ENCODE measurements at regions not wholly inside any gene's neighbourhood (a gene's known extent, or its start where the extent isn't known, plus 50 kb on each side); places are given as distances from the start of the nearest gene placed in this dataset.
A peak's percentile ranks its signal among the peaks of the same experiment; 100 is the strongest.

DNA sequence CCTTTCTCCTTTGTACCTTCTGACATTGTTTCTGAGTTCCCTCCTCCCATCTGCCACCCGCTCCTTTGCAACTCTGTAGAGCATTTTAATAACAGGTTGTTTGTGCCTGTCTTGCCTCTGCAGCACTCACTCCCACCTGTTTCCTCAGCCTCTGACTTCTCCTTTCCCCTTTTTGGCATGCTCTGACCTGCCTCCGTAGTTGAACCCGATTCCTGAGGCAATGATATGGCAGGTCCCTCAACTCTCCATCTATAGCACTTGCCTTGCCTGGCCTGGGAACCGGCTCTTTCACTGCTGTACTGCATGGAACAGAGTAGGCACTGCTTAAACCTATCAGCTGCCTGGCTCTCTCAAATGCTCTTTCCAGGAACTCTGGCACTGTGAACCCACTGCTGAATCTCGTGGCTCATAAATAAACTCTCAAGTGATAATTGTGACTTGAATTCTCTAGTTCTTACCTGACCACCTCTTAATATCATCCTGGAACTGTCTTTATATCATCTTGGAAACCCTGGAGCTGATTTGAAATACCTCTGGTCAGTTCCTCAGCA lies 50.3 kb downstream of the UTRN start:
- WGBS, 2 donors: 40 to 47% methylated on average over 5 of the region's 5 CpGs
- H3K27ac ChIP-seq (ENCODE audit: low read depth in 2 of 2, low read length in 1 of 2): peak overlapping the region in 1 of 2 donors; percentile 37
- no peaks in the 10 kb centered on the region for H3K27me3 ChIP-seq (ENCODE audit: control insufficient read depth in 1 of 2, insufficient read depth in 2 of 2, low read length in 2 of 2)
- H3K9me3 ChIP-seq (ENCODE audit: control insufficient read depth in 2 of 2, insufficient read depth in 1 of 2, low read depth in 1 of 2, low read length in 1 of 2): no peaks in the 10 kb centered on the region
- H3K4me1 ChIP-seq (ENCODE audit: control insufficient read depth in 2 of 2, insufficient read depth in 2 of 2, low read length in 1 of 2): peaks cover 4 to 17% of the 10 kb centered on the region in 2 donors
- no peak overlapping the region for H3K4me3 ChIP-seq (ENCODE audit: low read depth in 1 of 2, low read length in 2 of 2)
- no peaks in the 10 kb centered on the region for H3K36me3 ChIP-seq (ENCODE audit: control insufficient read depth in 2 of 2, insufficient read depth in 2 of 2, low read length in 1 of 2)

DNA sequence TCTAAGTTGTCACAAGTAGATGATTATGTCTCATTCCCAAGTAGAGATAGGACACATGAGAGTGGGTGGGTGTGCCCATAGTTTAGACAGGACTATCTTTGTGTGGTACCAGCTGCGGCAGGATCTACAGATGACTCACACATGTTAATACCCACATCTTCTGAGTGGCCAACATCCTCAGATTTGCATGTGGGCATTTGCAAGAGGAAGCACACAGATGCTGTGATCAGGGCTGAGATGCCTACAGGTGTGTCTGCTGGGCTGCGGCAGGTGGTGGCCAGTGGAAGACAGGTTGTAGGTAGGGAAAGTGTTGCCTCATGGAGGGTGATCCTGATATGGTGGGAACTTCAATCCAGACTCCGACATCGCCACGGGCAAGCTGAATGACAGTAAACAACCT lies 50.8 kb downstream of the UTRN start:
- H3K27ac ChIP-seq (ENCODE audit: low read depth in 2 of 2, low read length in 1 of 2): no peak overlapping the region
- H3K4me3 ChIP-seq (ENCODE audit: low read depth in 1 of 2, low read length in 2 of 2): no peak overlapping the region
- no peaks in the 10 kb centered on the region for H3K9me3 ChIP-seq (ENCODE audit: control insufficient read depth in 2 of 2, insufficient read depth in 1 of 2, low read depth in 1 of 2, low read length in 1 of 2)
- H3K4me1 ChIP-seq (ENCODE audit: control insufficient read depth in 2 of 2, insufficient read depth in 2 of 2, low read length in 1 of 2): peaks cover 4 to 17% of the 10 kb centered on the region in 2 donors
- H3K36me3 ChIP-seq (ENCODE audit: control insufficient read depth in 2 of 2, insufficient read depth in 2 of 2, low read length in 1 of 2): no peaks in the 10 kb centered on the region
- no peaks in the 10 kb centered on the region for H3K27me3 ChIP-seq (ENCODE audit: control insufficient read depth in 1 of 2, insufficient read depth in 2 of 2, low read length in 2 of 2)
- WGBS, 2 donors: 62 to 82% methylated on average over 5 of the region's 5 CpGs

DNA sequence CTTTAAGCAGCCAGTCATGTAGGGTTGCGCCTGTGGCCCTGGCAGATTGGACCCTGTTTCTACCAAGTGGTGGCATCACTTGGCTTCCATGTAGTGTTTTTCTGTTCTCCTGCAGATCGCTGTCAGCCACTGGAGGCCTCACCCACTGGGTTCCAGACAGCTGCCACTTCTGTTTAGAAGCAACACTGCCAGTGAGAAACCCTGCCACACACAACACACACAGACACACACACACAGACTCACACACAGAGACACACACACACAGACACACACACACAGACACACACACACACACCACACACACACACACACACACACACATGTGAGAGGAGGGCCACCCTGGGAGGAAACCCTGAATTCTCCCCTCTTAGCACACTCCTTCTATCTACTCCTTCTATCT lies 51.8 kb downstream of the UTRN start:
- Histone ChIP-seq H3K4me1 (ENCODE audit: control insufficient read depth in 2 of 2, insufficient read depth in 2 of 2, low read length in 1 of 2) (peaks cover 4 to 17% of the 10 kb centered on the region in 2 donors), H3K27ac (ENCODE audit: low read depth in 2 of 2, low read length in 1 of 2) (no peak overlapping the region), H3K36me3 (ENCODE audit: control insufficient read depth in 2 of 2, insufficient read depth in 2 of 2, low read length in 1 of 2) (no peaks in the 10 kb centered on the region), H3K9me3 (ENCODE audit: control insufficient read depth in 2 of 2, insufficient read depth in 1 of 2, low read depth in 1 of 2, low read length in 1 of 2) (no peaks in the 10 kb centered on the region), H3K27me3 (ENCODE audit: control insufficient read depth in 1 of 2, insufficient read depth in 2 of 2, low read length in 2 of 2) (no peaks in the 10 kb centered on the region), H3K4me3 (ENCODE audit: low read depth in 1 of 2, low read length in 2 of 2) (no peak overlapping the region)
- WGBS, 2 donors: 93 to 95% methylated on average over 2 of the region's 2 CpGs

DNA sequence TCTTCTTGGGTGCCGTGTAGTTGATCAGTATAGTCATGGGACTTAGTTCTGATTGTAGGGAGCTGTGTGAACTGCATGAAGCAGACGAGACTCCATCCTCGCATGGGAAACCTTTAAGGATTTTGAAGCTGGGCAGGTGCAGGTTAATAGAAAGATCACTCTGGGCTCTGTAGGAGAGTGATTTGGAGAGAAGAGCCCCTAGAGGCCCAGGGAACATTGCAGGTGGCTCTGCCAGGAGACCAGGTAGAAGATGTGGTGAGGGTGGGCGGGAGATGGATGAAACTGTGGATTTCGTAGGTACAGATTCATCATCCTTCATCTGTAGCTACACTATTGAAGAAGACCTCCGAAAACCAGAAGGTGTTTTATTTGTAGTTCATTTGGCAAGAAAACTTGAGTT lies 53.3 kb downstream of the UTRN start:
- H3K27me3 ChIP-seq (ENCODE audit: control insufficient read depth in 1 of 2, insufficient read depth in 2 of 2, low read length in 2 of 2): no peaks in the 10 kb centered on the region
- H3K4me1 ChIP-seq (ENCODE audit: control insufficient read depth in 2 of 2, insufficient read depth in 2 of 2, low read length in 1 of 2): peaks cover 4 to 15% of the 10 kb centered on the region in 2 donors
- no peak overlapping the region for H3K27ac ChIP-seq (ENCODE audit: low read depth in 2 of 2, low read length in 1 of 2)
- H3K36me3 ChIP-seq (ENCODE audit: control insufficient read depth in 2 of 2, insufficient read depth in 2 of 2, low read length in 1 of 2): no peaks in the 10 kb centered on the region
- 92 to 95% methylated on average over 6 of the region's 6 CpGs for WGBS, 2 donors
- H3K4me3 ChIP-seq (ENCODE audit: low read depth in 1 of 2, low read length in 2 of 2): no peak overlapping the region
- H3K9me3 ChIP-seq (ENCODE audit: control insufficient read depth in 2 of 2, insufficient read depth in 1 of 2, low read depth in 1 of 2, low read length in 1 of 2): no peaks in the 10 kb centered on the region

DNA sequence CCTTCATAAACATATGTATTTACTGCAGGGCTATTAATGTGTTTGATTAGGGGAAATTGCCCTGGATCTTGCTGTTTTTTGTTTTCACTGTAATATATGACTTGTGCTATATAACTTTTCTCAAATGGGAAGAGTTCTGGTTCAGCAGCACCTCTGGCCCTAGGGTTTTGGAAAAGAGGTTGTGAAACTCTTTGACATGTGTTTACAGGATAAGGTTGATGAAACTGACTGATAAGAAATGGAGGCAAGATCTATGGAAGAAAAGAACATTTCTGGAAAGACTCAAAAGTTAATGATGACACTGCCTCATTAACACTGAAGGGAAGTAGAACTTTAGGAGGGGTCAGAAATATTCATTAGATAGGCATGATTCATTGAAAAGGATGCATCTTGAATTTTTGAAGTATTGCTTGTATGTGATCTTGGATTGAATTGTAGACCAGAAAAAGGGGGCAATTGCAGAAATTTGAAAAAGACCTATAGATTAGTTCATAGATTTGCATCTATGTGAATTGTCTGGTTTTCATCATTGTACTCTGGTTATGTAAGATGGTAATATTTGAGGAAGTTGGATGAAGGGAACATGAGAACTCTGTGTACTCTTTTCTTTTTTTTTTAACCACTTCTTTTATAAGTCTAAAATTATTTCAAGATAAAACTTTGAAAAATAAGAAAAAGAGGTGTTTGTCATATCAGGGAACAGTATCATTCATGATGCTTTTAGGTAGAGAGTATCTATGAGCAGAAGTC lies 54.0 kb downstream of the UTRN start:
- no peaks in the 10 kb centered on the region for H3K27me3 ChIP-seq (ENCODE audit: control insufficient read depth in 1 of 2, insufficient read depth in 2 of 2, low read length in 2 of 2)
- no peak overlapping the region for H3K4me3 ChIP-seq (ENCODE audit: low read depth in 1 of 2, low read length in 2 of 2)
- H3K9me3 ChIP-seq (ENCODE audit: control insufficient read depth in 2 of 2, insufficient read depth in 1 of 2, low read depth in 1 of 2, low read length in 1 of 2): no peaks in the 10 kb centered on the region
- H3K4me1 ChIP-seq (ENCODE audit: control insufficient read depth in 2 of 2, insufficient read depth in 2 of 2, low read length in 1 of 2): peaks cover 4 to 15% of the 10 kb centered on the region in 2 donors
- H3K27ac ChIP-seq (ENCODE audit: low read depth in 2 of 2, low read length in 1 of 2): no peak overlapping the region
- no peaks in the 10 kb centered on the region for H3K36me3 ChIP-seq (ENCODE audit: control insufficient read depth in 2 of 2, insufficient read depth in 2 of 2, low read length in 1 of 2)

DNA sequence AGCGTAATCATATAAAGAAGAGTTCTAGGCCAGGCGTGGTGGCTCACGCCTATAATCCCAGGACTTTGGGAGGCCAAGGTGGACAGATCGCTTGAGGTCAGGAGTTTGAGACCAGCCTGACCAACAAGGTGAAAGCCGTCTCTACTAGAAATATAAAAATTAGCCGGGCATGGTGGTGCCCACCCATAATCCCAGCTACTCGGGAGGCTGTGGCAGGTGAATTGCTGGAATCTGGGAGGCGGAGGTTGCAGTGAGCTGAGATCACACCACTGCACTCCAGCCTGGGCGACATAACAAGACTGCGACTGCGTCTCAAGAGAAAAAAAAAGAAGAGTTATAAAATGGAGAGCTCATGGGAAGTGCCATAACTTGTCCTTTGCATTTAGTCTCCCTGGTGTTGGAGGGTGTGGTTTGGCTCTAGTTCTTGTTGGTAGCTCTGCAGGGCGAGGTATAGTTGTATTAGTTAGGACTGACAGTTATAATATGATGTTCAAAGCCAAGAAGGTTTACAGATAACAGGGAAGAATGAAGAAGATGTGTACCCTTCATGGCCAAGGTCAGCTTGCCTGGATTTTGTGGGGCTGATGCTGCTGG lies 54.8 kb downstream of the UTRN start:
- Histone ChIP-seq H3K9me3 (ENCODE audit: control insufficient read depth in 2 of 2, insufficient read depth in 1 of 2, low read depth in 1 of 2, low read length in 1 of 2) (no peaks in the 10 kb centered on the region), H3K27ac (ENCODE audit: low read depth in 2 of 2, low read length in 1 of 2) (peak overlapping the region; percentile 11 to 45), H3K4me1 (ENCODE audit: control insufficient read depth in 2 of 2, insufficient read depth in 2 of 2, low read length in 1 of 2) (peaks cover 4 to 13% of the 10 kb centered on the region in 2 donors), H3K36me3 (ENCODE audit: control insufficient read depth in 2 of 2, insufficient read depth in 2 of 2, low read length in 1 of 2) (no peaks in the 10 kb centered on the region), H3K27me3 (ENCODE audit: control insufficient read depth in 1 of 2, insufficient read depth in 2 of 2, low read length in 2 of 2) (no peaks in the 10 kb centered on the region), H3K4me3 (ENCODE audit: low read depth in 1 of 2, low read length in 2 of 2) (no peak overlapping the region)
- 78 to 80% methylated on average over 12 of the region's 12 CpGs for WGBS, 2 donors

DNA sequence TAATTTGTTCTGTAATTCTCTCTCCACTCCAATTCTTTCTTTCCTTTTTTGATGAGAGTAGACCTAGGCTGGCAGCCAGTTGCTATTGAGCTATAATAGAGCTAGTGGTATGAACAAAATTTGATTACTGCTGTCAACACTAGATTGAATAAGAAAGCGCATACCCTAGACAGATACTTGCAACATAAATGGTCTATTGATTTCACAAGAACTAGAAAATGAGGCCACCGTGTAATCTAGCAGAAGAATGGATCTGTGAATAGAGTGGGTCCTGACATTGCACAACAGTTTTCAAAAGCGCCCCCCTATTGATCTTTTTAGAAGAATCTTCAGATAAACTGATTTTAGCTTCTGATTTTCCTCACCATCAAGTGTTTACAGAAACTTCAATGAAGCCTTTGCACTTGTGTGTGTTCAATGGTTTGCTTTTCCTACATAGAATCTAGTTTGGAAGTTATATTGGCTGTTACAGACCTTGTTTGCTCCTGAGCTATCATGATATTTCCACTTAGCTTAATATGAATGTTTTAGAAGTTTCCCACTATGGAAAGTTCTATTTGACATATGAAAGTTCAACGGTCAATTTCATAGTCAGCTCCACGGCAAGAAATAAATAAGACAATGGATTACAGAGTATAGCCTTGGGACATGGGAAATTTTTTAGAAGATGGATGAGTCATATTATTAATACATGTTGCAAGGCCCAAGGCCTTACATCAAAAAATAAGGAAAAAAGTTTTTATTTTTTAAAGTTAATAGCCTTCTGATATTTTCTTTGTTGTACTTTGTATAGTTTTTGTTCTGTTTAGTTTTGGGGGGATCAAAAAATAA lies 55.6 kb downstream of the UTRN start:
- Histone ChIP-seq H3K4me1 (ENCODE audit: control insufficient read depth in 2 of 2, insufficient read depth in 2 of 2, low read length in 1 of 2) (peaks cover 0 to 9% of the 10 kb centered on the region in 2 donors), H3K27me3 (ENCODE audit: control insufficient read depth in 1 of 2, insufficient read depth in 2 of 2, low read length in 2 of 2) (no peaks in the 10 kb centered on the region)

DNA sequence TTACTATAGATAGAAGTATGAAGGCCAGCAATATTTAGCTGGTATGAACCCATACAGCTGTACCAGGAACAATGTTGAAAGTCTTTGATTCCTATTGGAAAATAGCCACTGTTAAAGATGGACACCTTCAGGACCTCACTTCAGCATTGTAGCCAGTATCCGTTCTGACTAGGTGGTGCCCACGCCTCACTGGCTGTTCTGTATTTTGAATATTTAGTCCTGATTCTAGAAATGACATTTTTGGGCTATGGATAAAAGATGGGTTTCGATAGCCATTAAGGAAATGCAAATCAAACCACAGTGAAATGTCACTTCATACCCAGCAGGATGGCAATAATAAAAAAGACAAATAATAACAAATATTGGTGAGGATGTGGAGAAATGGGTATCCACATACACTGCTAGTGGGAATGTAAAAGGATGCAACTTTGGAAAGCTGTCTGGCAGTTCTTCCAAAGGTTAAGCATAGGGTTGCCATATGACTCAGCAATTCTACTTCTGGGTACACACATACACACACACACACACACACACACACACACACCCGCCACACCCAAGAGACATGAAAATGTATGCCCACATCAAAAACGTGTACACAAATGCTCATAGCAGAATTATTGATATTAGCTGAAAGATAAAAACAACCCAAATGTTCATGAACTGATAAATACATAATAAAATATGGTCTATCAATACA lies 56.8 kb downstream of the UTRN start:
- peaks cover under 1 to 2% of the 10 kb centered on the region in 2 donors for H3K4me1 ChIP-seq (ENCODE audit: control insufficient read depth in 2 of 2, insufficient read depth in 2 of 2, low read length in 1 of 2)
- H3K36me3 ChIP-seq (ENCODE audit: control insufficient read depth in 2 of 2, insufficient read depth in 2 of 2, low read length in 1 of 2): no peaks in the 10 kb centered on the region
- WGBS, 2 donors: 62 to 78% methylated on average over 5 of the region's 5 CpGs
- H3K9me3 ChIP-seq (ENCODE audit: control insufficient read depth in 2 of 2, insufficient read depth in 1 of 2, low read depth in 1 of 2, low read length in 1 of 2): no peaks in the 10 kb centered on the region
- no peak overlapping the region for H3K4me3 ChIP-seq (ENCODE audit: low read depth in 1 of 2, low read length in 2 of 2)
- H3K27me3 ChIP-seq (ENCODE audit: control insufficient read depth in 1 of 2, insufficient read depth in 2 of 2, low read length in 2 of 2): no peaks in the 10 kb centered on the region
- peak overlapping the region in 1 of 2 donors; percentile 15 for H3K27ac ChIP-seq (ENCODE audit: low read depth in 2 of 2, low read length in 1 of 2)

More for the DNA sequence above, 55.6 kb downstream of the UTRN start:
- H3K4me3 ChIP-seq (ENCODE audit: low read depth in 1 of 2, low read length in 2 of 2): no peak overlapping the region
- no peaks in the 10 kb centered on the region for H3K36me3 ChIP-seq (ENCODE audit: control insufficient read depth in 2 of 2, insufficient read depth in 2 of 2, low read length in 1 of 2)
- no peaks in the 10 kb centered on the region for H3K9me3 ChIP-seq (ENCODE audit: control insufficient read depth in 2 of 2, insufficient read depth in 1 of 2, low read depth in 1 of 2, low read length in 1 of 2)
- 54 to 58% methylated on average over 5 of the region's 5 CpGs for WGBS, 2 donors
- H3K27ac ChIP-seq (ENCODE audit: low read depth in 2 of 2, low read length in 1 of 2): peak overlapping the region in 1 of 2 donors; percentile 45
